Neural progenitor cell (in vitro differentiated cells): ENCODE measurements at regions not wholly inside any gene's neighbourhood (a gene's known extent, or its start where the extent isn't known, plus 50 kb on each side); places are given as distances from the start of the nearest gene placed in this dataset.

ENCODE experiments used
- DNase-seq: peaks from one replicate; pipeline ENCODE4 v3.0.0-alpha.2; 2016; ENCODE audit warnings: low spot score
- H2AFZ ChIP-seq: fragments of 200-600 bp; sonication (generic); replicated peaks from 2 replicates; pipeline ENCODE4 v1.6.1; 2016; ENCODE audit warnings: antibody characterized with exemption
- H3F3A ChIP-seq: fragments of 200-600 bp; sonication (generic); 2 replicates; pipeline ENCODE4 v1.6.1; 2016; ENCODE audit warnings: antibody characterized with exemption, low read depth
- H3K27ac ChIP-seq: fragments of 200-600 bp; sonication (generic); 2 replicates; pipeline ENCODE4 v1.5.1; 2016; ENCODE audit warnings: mild to moderate bottlenecking
- H3K27me3 ChIP-seq: fragments of 200-600 bp; sonication (generic); 2 replicates; pipeline ENCODE4 v1.6.1; 2016; ENCODE audit warnings: mild to moderate bottlenecking, moderate library complexity
- H3K36me3 ChIP-seq: fragments of 200-600 bp; sonication (generic); 2 replicates; pipeline ENCODE4 v1.5.1; 2016
- H3K4me1 ChIP-seq: fragments of 200-600 bp; sonication (generic); 2 replicates; pipeline ENCODE4 v1.6.1; 2016; ENCODE audit warnings: mixed run types
- H3K4me2 ChIP-seq: fragments of 200-600 bp; sonication (generic); 2 replicates; pipeline ENCODE4 v1.6.1; 2016
- H3K4me3 ChIP-seq: fragments of 200-600 bp; sonication (generic); 2 replicates; pipeline ENCODE4 v1.5.1; 2016
- H3K79me2 ChIP-seq: fragments of 200-600 bp; sonication (generic); 2 replicates; pipeline ENCODE4 v1.6.1; 2016; ENCODE audit warnings: low read depth
- H3K9ac ChIP-seq: fragments of 200-600 bp; sonication (generic); 2 replicates; pipeline ENCODE4 v1.6.1; 2016
- H3K9me3 ChIP-seq: fragments of 200-600 bp; sonication (generic); 2 replicates; pipeline ENCODE4 v1.5.1; 2016; ENCODE audit warnings: low read depth
- H4K20me1 ChIP-seq: fragments of 200-600 bp; sonication (generic); 2 replicates; pipeline ENCODE4 v1.6.1; 2016; ENCODE audit warnings: low read depth
- H3K27ac Mint-ChIP-seq: 3 replicates; pipeline ENCODE4 v1.8.0; 2021; ENCODE audit warnings: mixed read lengths
- H3K27me3 Mint-ChIP-seq: 2 replicates; pipeline ENCODE4 v1.8.0; 2022; ENCODE audit warnings: low read depth, mild to moderate bottlenecking, inconsistent platforms, moderate library complexity, mixed read lengths; ENCODE audit not compliant: insufficient read depth
- H3K36me3 Mint-ChIP-seq: 3 replicates; pipeline ENCODE4 v1.8.0; 2021; ENCODE audit warnings: mixed read lengths
- H3K4me1 Mint-ChIP-seq: 3 replicates; pipeline ENCODE4 v1.8.0; 2021; ENCODE audit warnings: mixed read lengths
- H3K4me3 Mint-ChIP-seq: 3 replicates; pipeline ENCODE4 v1.8.0; 2021; ENCODE audit warnings: mild to moderate bottlenecking, moderate library complexity, mixed read lengths
- H3K9me3 Mint-ChIP-seq: 3 replicates; pipeline ENCODE4 v1.8.0; 2020; ENCODE audit warnings: mixed read lengths
- EZH2 ChIP-seq: fragments of 200-600 bp; sonication (generic); IDR thresholded peaks from 2 replicates; pipeline ENCODE4 v1.6.1; 2017; ENCODE audit warnings: antibody characterized with exemption, mild to moderate bottlenecking, moderate library complexity
- EZH2phosphoT487 ChIP-seq: fragments of 200-600 bp; sonication (generic); IDR thresholded peaks from 2 replicates; pipeline ENCODE4 v1.6.1; 2017; ENCODE audit warnings: antibody characterized with exemption
- TF ChIP-seq, protein P1 (sequence below): fragments of 200-600 bp; sonication (generic); IDR thresholded peaks from 2 replicates; pipeline ENCODE4 v1.5.1; 2017; ENCODE audit warnings: antibody characterized with exemption, mild to moderate bottlenecking

- Mint-ChIP-seq H3K4me3 (no peak overlapping the region), H3K9me3 (peaks cover 58% of the 10 kb centered on the region), H3K27me3 (peaks cover 9% of the 10 kb centered on the region), H3K36me3 (peaks cover 2% of the 10 kb centered on the region), H3K4me1 (no peaks in the 10 kb centered on the region), H3K27ac (no peak overlapping the region)
- Histone ChIP-seq H4K20me1 (no peaks in the 10 kb centered on the region), H3K4me2 (no peak overlapping the region), H3K9me3 (no peaks in the 10 kb centered on the region), H3K27ac (no peak overlapping the region), H2AFZ (no peak overlapping the region), H3K36me3 (no peaks in the 10 kb centered on the region), H3K79me2 (no peaks in the 10 kb centered on the region), H3F3A (no peaks in the 10 kb centered on the region), H3K4me1 (no peaks in the 10 kb centered on the region), H3K4me3 (no peak overlapping the region), H3K27me3 (no peaks in the 10 kb centered on the region), H3K9ac (no peak overlapping the region)
- TF ChIP-seq EZH2phosphoT487 (no peak), EZH2 (no peak)
- TF ChIP-seq, protein P1, sequence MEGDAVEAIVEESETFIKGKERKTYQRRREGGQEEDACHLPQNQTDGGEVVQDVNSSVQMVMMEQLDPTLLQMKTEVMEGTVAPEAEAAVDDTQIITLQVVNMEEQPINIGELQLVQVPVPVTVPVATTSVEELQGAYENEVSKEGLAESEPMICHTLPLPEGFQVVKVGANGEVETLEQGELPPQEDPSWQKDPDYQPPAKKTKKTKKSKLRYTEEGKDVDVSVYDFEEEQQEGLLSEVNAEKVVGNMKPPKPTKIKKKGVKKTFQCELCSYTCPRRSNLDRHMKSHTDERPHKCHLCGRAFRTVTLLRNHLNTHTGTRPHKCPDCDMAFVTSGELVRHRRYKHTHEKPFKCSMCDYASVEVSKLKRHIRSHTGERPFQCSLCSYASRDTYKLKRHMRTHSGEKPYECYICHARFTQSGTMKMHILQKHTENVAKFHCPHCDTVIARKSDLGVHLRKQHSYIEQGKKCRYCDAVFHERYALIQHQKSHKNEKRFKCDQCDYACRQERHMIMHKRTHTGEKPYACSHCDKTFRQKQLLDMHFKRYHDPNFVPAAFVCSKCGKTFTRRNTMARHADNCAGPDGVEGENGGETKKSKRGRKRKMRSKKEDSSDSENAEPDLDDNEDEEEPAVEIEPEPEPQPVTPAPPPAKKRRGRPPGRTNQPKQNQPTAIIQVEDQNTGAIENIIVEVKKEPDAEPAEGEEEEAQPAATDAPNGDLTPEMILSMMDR, result no peak
- DNase-seq, result no peak
Measured at GRCh38 chr15:25186906-25187645, 232.3 kb downstream of the SNRPN start.

- Histone ChIP-seq H3K27ac (no peak overlapping the region), H3K9ac (no peak overlapping the region), H3K79me2 (no peaks in the 10 kb centered on the region), H3K4me2 (no peak overlapping the region), H2AFZ (no peak overlapping the region), H3F3A (no peaks in the 10 kb centered on the region), H4K20me1 (no peaks in the 10 kb centered on the region), H3K4me3 (no peak overlapping the region), H3K4me1 (no peaks in the 10 kb centered on the region), H3K27me3 (no peaks in the 10 kb centered on the region), H3K9me3 (no peaks in the 10 kb centered on the region), H3K36me3 (no peaks in the 10 kb centered on the region)
- Mint-ChIP-seq H3K9me3 (peaks cover 54% of the 10 kb centered on the region), H3K27ac (no peak overlapping the region), H3K36me3 (peaks cover 2% of the 10 kb centered on the region), H3K4me3 (no peak overlapping the region), H3K4me1 (no peaks in the 10 kb centered on the region), H3K27me3 (peaks cover 9% of the 10 kb centered on the region)
- no peak for TF ChIP-seq EZH2phosphoT487
- TF ChIP-seq, protein P1, result no peak
- no peak for TF ChIP-seq EZH2
- no peak for DNase-seq
Measured at GRCh38 chr15:25188051-25188450, 233.3 kb downstream of the SNRPN start.

DNA sequence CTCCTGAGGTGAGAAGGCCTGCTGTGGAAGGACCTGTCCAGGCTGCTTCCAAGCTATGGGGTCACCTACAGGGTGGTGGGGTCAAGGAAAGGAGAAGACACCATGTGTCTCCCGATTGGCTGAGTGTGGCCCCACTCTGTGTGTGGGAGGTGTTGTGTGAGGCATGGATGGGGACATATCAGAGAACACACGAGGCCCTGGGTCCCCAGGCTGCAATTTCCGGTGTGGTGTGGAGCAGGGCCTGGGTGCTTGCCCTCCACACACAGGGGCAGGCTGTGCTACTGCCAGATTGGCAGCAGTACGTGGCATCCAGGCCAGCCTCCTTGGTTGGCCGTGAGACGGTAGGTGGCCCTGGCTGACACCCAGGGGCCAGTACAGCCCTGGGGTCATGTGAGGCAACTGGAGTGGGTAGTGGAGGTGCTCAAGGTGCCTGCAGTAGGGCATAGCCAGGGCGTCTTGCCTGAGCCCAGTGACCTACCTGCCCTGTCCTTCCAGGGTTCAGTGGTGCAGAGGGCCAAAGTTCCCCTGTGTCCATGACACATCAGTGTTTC, 233.8 kb downstream of the SNRPN start:
- Histone ChIP-seq H3K4me1 (no peaks in the 10 kb centered on the region), H3K4me2 (no peak overlapping the region), H3K9me3 (no peaks in the 10 kb centered on the region), H3F3A (no peaks in the 10 kb centered on the region), H2AFZ (no peak overlapping the region), H3K27ac (no peak overlapping the region), H4K20me1 (no peaks in the 10 kb centered on the region), H3K79me2 (no peaks in the 10 kb centered on the region), H3K36me3 (no peaks in the 10 kb centered on the region), H3K4me3 (no peak overlapping the region), H3K27me3 (no peaks in the 10 kb centered on the region), H3K9ac (no peak overlapping the region)
- DNase-seq, result no peak
- TF ChIP-seq EZH2 (no peak), EZH2phosphoT487 (no peak)
- TF ChIP-seq, protein P1, result no peak
- H3K36me3 Mint-ChIP-seq, result peaks cover 2% of the 10 kb centered on the region
- no peaks in the 10 kb centered on the region for H3K4me1 Mint-ChIP-seq
- no peak overlapping the region for H3K27ac Mint-ChIP-seq
- H3K27me3 Mint-ChIP-seq, result peaks cover 9% of the 10 kb centered on the region
- H3K9me3 Mint-ChIP-seq, result peaks cover 54% of the 10 kb centered on the region
- H3K4me3 Mint-ChIP-seq, result no peak overlapping the region
